HG03039 (cell line): ENCODE measurements at regions not wholly inside any gene's neighbourhood (a gene's known extent, or its start where the extent isn't known, plus 50 kb on each side); places are given as distances from the start of the nearest gene placed in this dataset.

Experiments used
- ATAC-seq: cut with Tn5 transposase; IDR thresholded peaks from one replicate; pipeline ENCODE4 v1.9.1; 2021; ENCODE audit warnings: mild to moderate bottlenecking, moderate library complexity; ENCODE audit not compliant: unreplicated experiment

- no peak for ATAC-seq
These were observed 164.0 kb upstream of the RAD23B start for GRCh38 chr9:107118863-107119624.

- ATAC-seq: no peak
These were observed 163.3 kb upstream of the RAD23B start for GRCh38 chr9:107119735-107120134.

- ATAC-seq: no peak
These were observed 159.7 kb upstream of the RAD23B start for GRCh38 chr9:107123389-107123788.

GRCh38 chr9:107127608-107128007 lies 155.5 kb upstream of the RAD23B start:
- ATAC-seq: no peak

GRCh38 chr9:107131108-107131799 lies 151.8 kb upstream of the RAD23B start:
- ATAC-seq: no peak

GRCh38 chr9:107136296-107136695 lies 146.8 kb upstream of the RAD23B start:
- ATAC-seq: no peak

- no peak for ATAC-seq
These were observed 145.4 kb upstream of the RAD23B start for GRCh38 chr9:107137495-107138202.

- no peak for ATAC-seq
These were observed 144.7 kb upstream of the RAD23B start for GRCh38 chr9:107138261-107138992.

GRCh38 chr9:107141967-107142366 lies 141.1 kb upstream of the RAD23B start:
- no peak for ATAC-seq

GRCh38 chr9:107142430-107142829 lies 140.6 kb upstream of the RAD23B start:
- ATAC-seq: no peak

- ATAC-seq: no peak
These were observed 140.0 kb upstream of the RAD23B start for GRCh38 chr9:107142896-107143603.

GRCh38 chr9:107144475-107144874 lies 138.6 kb upstream of the RAD23B start:
- no peak for ATAC-seq

- ATAC-seq: no peak
These were observed 135.9 kb upstream of the RAD23B start for GRCh38 chr9:107147134-107147533.

- ATAC-seq: no peak
These were observed 134.9 kb upstream of the RAD23B start for GRCh38 chr9:107148216-107148615.

- ATAC-seq: no peak
These were observed 133.3 kb upstream of the RAD23B start for GRCh38 chr9:107149756-107150155.

GRCh38 chr9:107153336-107153735 lies 129.7 kb upstream of the RAD23B start:
- ATAC-seq: no peak

- ATAC-seq: no peak
These were observed 128.8 kb upstream of the RAD23B start for GRCh38 chr9:107154291-107154690.

- ATAC-seq: no peak
These were observed 128.3 kb upstream of the RAD23B start for GRCh38 chr9:107154766-107155165.

- no peak for ATAC-seq
These were observed 127.7 kb upstream of the RAD23B start for GRCh38 chr9:107155244-107155817.

GRCh38 chr9:107158321-107158720 lies 124.8 kb upstream of the RAD23B start:
- no peak for ATAC-seq
